GM23248 (cell line): ENCODE measurements at regions not wholly inside any gene's neighbourhood (a gene's known extent, or its start where the extent isn't known, plus 50 kb on each side); places are given as distances from the start of the nearest gene placed in this dataset.

ENCODE experiments used
- EZH2 ChIP-seq: fragments of 200-600 bp; sonication (generic); IDR thresholded peaks from 2 replicates; pipeline ENCODE4 v1.6.1; 2018; ENCODE audit warnings: antibody characterized with exemption, mild to moderate bottlenecking; ENCODE audit not compliant: insufficient read depth, poor library complexity, severe bottlenecking
- EZH2phosphoT487 ChIP-seq: fragments of 200-600 bp; sonication (generic); IDR thresholded peaks from 2 replicates; pipeline ENCODE4 v1.6.1; 2018; ENCODE audit warnings: antibody characterized with exemption, moderate library complexity, mild to moderate bottlenecking, low read depth; ENCODE audit not compliant: insufficient read depth

GRCh38 chr2:47655563-47655880, 84.7 kb upstream of the KCNK12 start:
- TF ChIP-seq EZH2: no peak
- no peak for TF ChIP-seq EZH2phosphoT487
